Neutrophil (primary cell): ENCODE measurements at regions not wholly inside any gene's neighbourhood (a gene's known extent, or its start where the extent isn't known, plus 50 kb on each side); places are given as distances from the start of the nearest gene placed in this dataset.

ENCODE experiments used
- H3K27ac ChIP-seq: fragments of 200-600 bp; sonication (generic); 2 replicates; pipeline ENCODE4 v1.5.1; 2016; ENCODE audit warnings: mild to moderate bottlenecking, moderate library complexity
- H3K27me3 ChIP-seq: fragments of 200-600 bp; sonication (generic); 2 replicates; pipeline ENCODE4 v1.6.0; 2016; ENCODE audit warnings: mild to moderate bottlenecking
- H3K36me3 ChIP-seq: fragments of 200-600 bp; sonication (generic); 2 replicates; pipeline ENCODE4 v1.5.1; 2017
- H3K4me1 ChIP-seq, 2 experiments: fragments of 200-600 bp in 1 of 2; sonication (generic) in 1 of 2; 1 replicate in 1 of 2; 2 replicates in 1 of 2; pipeline versions ENCODE4 v1.5.1 to v1.6.1; 2013 to 2016; ENCODE audit warnings: low read depth in 1 of 2, low read length in 1 of 2, mild to moderate bottlenecking in 1 of 2, moderate library complexity in 1 of 2; ENCODE audit not compliant: control insufficient read depth in 1 of 2, insufficient read depth in 1 of 2
- H3K4me3 ChIP-seq, 2 experiments: fragments of 200-600 bp in 1 of 2; sonication (generic) in 1 of 2; 1 replicate in 1 of 2; 2 replicates in 1 of 2; pipeline ENCODE4 v1.5.1; 2013 to 2016; ENCODE audit warnings: low read depth in 1 of 2, low read length in 1 of 2, mild to moderate bottlenecking in 1 of 2, moderate library complexity in 1 of 2
- H3K9me3 ChIP-seq: fragments of 200-600 bp; sonication (generic); 2 replicates; pipeline ENCODE4 v1.5.1; 2016
- CTCF ChIP-seq: fragments of 200-600 bp; sonication (generic); IDR thresholded peaks from 2 replicates; pipeline ENCODE4 v1.5.1; 2016; ENCODE audit warnings: antibody characterized with exemption

- H3K4me1 ChIP-seq = peaks cover 4 to 6% of the 10 kb centered on the region in 2 experiments
- H3K9me3 ChIP-seq = no peaks in the 10 kb centered on the region
- H3K27me3 ChIP-seq = no peaks in the 10 kb centered on the region
- H3K27ac ChIP-seq = no peak overlapping the region
- no peaks in the 10 kb centered on the region for H3K36me3 ChIP-seq
- no peak for TF ChIP-seq CTCF
- H3K4me3 ChIP-seq = no peak overlapping the region
Observed at GRCh38 chr4:83171436-83172039, 57.0 kb upstream of the PLAC8 start.

GRCh38 chr4:83170952-83171399, 56.4 kb upstream of the PLAC8 start:
- Histone ChIP-seq H3K27me3 (no peaks in the 10 kb centered on the region), H3K27ac (no peak overlapping the region), H3K4me3 (no peak overlapping the region), H3K36me3 (no peaks in the 10 kb centered on the region), H3K4me1 (peaks cover 4 to 6% of the 10 kb centered on the region in 2 experiments), H3K9me3 (no peaks in the 10 kb centered on the region)
- TF ChIP-seq CTCF = no peak
